GM19452 (cell line): ENCODE measurements at regions not wholly inside any gene's neighbourhood (a gene's known extent, or its start where the extent isn't known, plus 50 kb on each side); places are given as distances from the start of the nearest gene placed in this dataset.
"Not testable (repeated sequence)": the region's sequence is repeated elsewhere in the genome, so short reads cannot be mapped to it uniquely, and the experiment has no call there.

Source experiments
- ATAC-seq: cut with Tn5 transposase; IDR thresholded peaks from one replicate; pipeline ENCODE4 v1.9.1; 2021; ENCODE audit not compliant: unreplicated experiment

GRCh38 chr6:169019111-169019510 lies 234.5 kb downstream of the THBS2 start:
- ATAC-seq, result no peak

GRCh38 chr6:169016758-169017157 lies 236.9 kb downstream of the THBS2 start:
- ATAC-seq, result no peak

GRCh38 chr6:169014211-169015197 lies 239.1 kb downstream of the THBS2 start:
- ATAC-seq, result no peak

GRCh38 chr6:169009628-169010027 lies 244.0 kb downstream of the THBS2 start:
- no peak for ATAC-seq

GRCh38 chr6:169008641-169009257 lies 244.9 kb downstream of the THBS2 start:
- ATAC-seq, result no peak

GRCh38 chr6:169005166-169005565 lies 248.5 kb downstream of the THBS2 start:
- no peak for ATAC-seq

- no peak for ATAC-seq
Observed at GRCh38 chr6:169000022-169000421, 253.6 kb downstream of the THBS2 start.

- no peak for ATAC-seq
Observed at GRCh38 chr6:168999392-168999791, 254.3 kb downstream of the THBS2 start.

GRCh38 chr6:168996356-168996625 lies 257.4 kb downstream of the THBS2 start:
- ATAC-seq, result no peak

- ATAC-seq, result no peak
Observed at GRCh38 chr6:168995526-168996355, 257.9 kb downstream of the THBS2 start.

- no peak for ATAC-seq
Observed at GRCh38 chr6:168994956-168995355, 258.7 kb downstream of the THBS2 start.

GRCh38 chr6:168992446-168993144 lies 261.1 kb downstream of the THBS2 start:
- no peak for ATAC-seq

GRCh38 chr6:168991695-168992094 lies 262.0 kb downstream of the THBS2 start:
- not testable (repeated sequence) for ATAC-seq

GRCh38 chr6:168990019-168990751 lies 263.5 kb downstream of the THBS2 start:
- ATAC-seq, result no peak

GRCh38 chr6:168989421-168989820 lies 264.2 kb downstream of the THBS2 start:
- no peak for ATAC-seq

GRCh38 chr6:168988801-168989200 lies 264.8 kb downstream of the THBS2 start:
- no peak for ATAC-seq

- ATAC-seq, result no peak
Observed at GRCh38 chr6:168988280-168988679, 265.4 kb downstream of the THBS2 start.

GRCh38 chr6:168985705-168986104 lies 267.9 kb downstream of the THBS2 start:
- ATAC-seq, result no peak

GRCh38 chr6:168983925-168984324 lies 269.7 kb downstream of the THBS2 start:
- no peak for ATAC-seq

GRCh38 chr6:168981187-168981586 lies 272.5 kb downstream of the THBS2 start:
- no peak for ATAC-seq
